Amygdala (tissue), 56 donors: ENCODE measurements at regions not wholly inside any gene's neighbourhood (a gene's known extent, or its start where the extent isn't known, plus 50 kb on each side); places are given as distances from the start of the nearest gene placed in this dataset.
"Not testable (repeated sequence)": the region's sequence is repeated elsewhere in the genome, so short reads cannot be mapped to it uniquely, and the experiment has no call there.

ENCODE experiments used
- DNase-seq, 56 donors: peaks; one replicate each; lab custom pipeline; 2025; lab: John Stamatoyannopoulos, UW

DNA sequence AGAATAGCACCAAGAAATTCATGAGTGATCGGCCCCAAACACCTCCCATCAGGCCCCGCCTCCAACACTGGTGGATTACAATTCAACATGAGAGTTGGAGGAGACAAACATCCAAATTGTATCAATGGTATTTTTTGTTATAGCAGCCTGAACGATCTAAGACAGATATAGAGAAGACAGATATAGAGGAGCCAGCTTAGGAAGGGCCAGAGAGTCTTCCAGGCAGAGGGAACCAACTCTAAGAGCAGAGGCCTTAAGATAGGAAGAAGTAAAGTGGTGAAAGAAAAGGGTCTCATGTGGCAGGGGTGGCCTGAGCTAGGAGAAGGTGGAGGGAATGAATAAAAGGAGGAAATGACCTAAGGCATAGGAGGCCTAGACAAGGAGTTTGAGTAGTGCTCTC lies 158.8 kb upstream of the TBL1XR1 start:
- DNase-seq = no peak

DNA sequence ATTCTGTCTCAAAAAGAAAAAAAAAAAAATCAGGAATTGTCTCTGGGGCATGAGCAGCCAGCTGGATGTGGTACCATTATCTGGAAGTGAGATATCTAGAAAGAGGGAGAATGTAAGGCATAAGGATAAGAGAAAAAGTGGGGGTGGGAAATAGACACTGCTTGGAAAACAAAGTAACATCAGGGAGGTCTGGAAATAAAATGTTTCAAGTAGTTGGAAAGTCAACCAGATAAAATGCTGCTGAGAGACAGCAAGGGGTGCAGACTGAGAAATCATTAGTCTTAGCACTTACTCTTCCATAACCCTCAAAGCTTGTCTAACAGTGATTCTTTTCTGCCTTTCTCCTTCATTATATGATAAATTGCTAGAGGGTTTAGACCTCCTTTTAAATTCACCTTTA lies 159.7 kb upstream of the TBL1XR1 start:
- DNase-seq = no peak

DNA sequence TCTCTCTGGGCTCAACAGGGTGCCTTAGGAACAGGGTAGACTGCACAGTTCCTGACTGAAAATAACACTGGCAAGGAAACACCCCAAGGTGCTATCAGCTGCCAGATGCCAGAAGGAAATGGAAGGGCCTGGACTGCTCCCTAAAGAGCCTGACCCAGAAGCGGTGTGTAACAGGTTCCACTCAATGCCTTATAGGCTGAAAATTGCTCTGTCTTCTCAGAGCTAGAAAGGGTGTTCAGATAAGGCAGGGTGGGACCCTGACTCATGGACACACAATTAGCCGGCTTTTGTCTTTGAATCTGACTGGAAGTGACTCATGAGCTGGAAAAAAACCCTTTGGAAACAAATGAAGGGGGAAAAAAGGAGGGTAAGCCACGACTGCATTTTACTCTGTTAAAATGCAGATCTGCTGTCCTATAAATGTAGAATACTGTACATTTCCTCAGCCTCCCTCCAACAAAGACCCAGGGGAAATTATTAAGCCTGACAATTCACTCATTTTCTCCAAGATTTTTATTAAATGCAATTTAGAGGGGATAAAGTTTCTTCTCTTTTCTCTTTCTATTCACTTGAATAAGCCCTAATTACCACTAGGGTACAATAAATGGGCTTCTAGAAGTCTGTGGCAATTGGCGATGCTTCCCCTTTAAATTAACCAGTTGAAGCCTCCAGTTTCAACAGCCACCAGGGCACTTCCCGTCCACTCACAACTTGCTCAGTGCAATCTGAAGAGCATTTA lies 160.2 kb upstream of the TBL1XR1 start:
- DNase-seq = peak in 2 of 56 donors; percentile 29 to 32

DNA sequence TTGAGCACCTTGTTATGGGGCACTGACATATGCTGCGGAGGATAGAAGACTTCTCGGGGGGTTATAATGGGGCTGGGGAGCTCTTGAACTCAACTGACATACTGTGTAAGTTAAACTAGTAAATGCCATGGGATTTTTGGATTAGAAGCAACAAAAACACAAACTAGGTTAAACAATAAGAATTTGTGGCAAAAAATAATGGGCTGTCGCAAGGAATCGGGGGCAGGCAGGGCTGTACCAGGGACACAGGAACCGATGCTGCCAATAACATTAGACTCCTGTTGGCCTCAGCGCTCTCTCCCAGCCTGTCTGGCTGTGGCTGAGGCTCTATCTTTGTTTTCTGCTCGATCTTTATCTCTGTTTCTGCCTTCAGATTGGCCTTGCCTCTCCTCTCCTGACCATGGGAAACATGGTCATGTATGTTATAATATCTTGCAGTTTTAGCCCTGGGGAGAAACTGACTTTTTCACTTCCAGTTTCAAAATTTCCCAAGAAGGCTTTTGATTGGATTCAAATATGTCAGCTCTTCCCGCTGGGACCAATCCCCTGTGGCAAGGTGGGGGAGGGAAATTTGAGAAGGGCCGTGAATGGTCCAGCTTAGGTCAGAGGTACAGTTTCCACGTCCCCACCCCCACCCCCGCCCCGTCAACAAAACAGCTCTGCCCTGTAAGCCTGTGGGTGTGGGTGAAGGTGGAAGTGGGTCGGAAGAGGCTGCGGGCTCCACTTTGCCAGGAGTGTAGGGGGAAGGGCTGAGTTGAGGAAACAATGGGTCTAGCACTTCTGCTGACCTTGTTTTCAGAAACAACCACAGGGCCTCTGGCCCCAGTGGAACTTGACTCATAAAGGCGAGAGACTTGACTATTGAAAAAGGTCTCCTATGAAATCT lies 161.1 kb upstream of the TBL1XR1 start:
- peak in 44 of 56 donors; percentile 6 to 63 (median 41) for DNase-seq

DNA sequence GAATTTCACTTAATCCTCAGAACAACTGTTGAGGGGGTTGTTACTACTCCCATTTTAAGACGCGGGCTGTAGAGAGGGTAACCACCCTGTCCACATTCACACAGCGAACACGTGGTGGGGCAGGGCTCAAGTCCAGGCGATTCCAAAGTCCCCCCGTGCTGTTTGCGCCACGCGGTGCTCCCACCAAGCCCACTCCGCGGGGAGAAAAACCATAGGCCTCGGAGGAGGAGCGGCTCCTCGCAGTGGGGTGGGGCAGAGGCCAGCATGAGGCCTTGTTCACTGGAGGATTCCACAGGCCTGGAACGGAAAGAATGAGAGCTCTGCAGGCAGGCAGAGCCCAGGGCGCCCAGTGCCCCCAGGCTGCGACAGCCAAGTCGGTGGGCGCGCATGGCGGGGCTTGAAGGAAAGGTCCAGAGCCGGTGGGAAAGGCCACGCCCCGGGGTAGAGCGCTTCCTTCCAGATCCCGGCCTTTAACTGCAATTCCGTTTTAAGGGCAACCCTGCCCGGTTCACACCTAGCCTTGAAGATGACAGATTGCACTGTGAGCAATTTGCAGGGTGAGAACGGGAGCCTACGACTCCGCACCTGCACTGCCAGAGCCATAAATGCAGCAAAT lies 161.8 kb upstream of the TBL1XR1 start:
- DNase-seq = peak in 12 of 56 donors; percentile 29 to 58 (median 48)

DNA sequence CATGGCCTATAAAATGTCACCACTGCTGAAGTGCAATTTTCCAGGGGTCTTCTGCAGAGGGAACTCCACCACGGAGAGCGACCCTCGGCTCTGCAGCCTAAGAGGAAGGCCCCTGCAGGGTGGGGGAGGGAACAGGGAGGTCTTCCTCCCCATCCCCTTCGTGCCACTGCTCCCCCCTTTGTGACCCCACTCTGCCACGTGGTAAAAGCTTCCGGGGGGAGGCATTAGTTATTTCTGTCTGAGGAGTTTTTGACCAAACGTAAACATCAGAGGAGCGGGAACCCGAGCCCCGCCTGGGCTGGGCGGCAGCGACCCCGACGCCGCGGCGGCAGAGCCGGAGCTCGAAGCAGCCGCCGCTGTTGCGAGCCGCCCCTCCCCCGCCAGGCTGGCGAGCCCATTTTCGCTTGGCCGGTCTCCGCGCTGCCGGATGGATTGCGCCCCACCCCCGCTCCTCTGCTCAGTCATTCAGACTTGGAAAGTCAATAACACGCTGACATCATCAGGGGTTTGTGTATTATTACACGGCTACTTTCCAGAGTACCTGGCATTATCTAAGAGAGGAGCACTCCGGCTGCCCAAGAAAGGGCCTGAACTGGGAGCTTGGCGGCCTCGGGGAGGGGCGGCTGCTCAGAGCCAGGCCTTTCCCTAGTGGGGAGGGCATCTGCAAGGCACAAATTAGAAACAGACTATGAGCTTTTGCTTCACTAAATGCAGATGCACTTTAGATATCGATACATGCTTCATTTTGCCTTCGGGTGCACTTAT lies 162.5 kb upstream of the TBL1XR1 start:
- DNase-seq = peak; percentile 44 to 98 (median 88)

DNA sequence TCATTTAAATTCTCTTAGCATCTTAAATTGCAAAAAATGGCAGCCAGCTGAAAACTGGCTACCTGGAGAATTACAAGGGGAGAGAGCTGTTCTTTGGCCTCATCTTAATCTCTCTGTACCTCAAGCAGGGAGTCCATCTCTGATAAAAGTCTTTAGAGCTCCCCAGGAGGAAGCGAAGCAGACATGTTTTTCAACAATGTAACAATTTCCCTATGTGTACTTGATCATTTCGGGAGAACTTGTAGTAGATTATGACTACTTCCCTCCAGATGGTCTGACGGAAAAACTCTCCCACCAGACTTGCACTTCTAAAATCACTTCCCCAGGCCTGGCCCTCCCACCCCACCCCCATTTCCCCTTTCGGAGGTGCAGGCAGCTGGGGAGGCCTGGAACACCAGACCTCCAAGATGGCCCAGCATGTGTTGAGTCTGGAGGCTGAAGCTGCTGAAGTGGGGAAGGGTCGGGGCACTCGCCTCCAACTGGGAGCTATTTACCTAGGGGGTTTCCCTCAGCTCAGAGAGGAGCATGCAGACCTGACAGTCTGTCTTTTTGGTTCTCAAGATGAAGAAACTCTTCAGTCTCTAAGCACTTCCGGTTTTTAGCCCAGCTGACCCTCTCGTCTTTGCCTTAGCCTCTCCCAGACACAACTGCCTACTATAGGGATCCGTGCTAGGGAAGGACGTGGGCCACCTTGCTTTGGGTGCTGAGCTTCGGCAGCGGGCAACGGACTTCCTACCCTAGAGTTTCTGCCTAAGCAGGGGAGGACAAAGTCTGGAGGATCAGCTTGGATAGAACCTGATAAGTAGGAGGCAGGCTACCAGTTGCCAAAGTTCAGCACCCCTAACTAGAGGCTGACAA lies 164.0 kb upstream of the TBL1XR1 start:
- DNase-seq = peak in 10 of 56 donors; percentile 5 to 35 (median 19)

DNA sequence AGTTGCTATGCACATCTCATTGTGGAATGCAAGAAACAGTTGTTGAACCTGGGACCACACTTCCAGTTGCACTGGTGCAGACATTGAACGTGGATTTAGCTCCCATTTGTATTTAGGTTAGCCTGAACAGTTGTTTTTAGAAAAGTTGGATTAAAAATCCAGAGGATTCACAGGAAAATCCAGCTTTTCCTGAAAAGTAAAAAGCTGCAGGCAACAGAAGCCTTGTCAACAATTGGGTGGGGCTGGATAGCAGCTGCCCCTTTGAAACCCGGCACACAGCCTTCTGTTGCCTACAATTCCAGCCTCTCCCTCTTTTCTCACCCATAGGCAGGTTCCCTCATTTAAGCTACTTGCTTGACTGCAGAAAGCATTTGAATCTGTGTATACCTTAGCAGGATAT lies 165.3 kb upstream of the TBL1XR1 start:
- no peak for DNase-seq

DNA sequence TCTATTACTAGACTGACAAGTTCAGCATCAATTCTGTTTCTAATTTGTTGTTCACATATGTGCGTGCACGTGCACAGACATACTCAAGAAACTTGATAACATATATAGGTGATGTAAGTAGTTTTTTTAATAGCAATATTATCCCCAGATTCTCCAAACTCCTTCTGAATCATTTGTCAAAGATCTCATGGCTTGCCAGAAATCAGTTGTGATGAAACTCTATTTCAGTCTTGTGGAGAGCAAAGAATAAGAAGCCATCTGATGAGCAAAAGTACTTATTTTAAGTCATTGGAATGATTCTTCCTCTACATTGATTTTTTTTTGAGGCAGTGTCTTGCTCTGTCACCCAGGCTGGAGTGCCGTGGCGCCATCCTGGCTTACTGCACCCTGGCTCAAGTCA lies 167.0 kb upstream of the TBL1XR1 start:
- DNase-seq = no peak

DNA sequence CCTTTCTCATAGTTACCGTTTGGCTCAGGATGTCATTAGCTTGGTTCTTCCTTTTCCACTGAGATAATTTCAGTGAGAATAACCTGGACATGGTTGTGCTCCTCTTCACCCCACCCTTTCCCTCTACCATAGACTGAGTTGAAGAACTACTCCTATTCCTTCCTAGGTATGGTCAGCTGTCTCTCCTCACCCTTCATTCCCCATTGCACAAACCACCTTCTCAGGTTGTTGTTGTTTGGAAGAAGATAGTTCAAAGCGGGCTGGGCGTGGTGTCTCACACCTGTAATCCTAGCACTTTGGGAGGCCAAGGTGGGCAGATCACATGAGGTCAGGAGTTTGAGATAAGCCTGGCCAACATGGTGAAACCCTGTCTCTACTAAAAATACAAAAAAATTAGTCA lies 168.0 kb upstream of the TBL1XR1 start:
- DNase-seq = not testable (repeated sequence)

DNA sequence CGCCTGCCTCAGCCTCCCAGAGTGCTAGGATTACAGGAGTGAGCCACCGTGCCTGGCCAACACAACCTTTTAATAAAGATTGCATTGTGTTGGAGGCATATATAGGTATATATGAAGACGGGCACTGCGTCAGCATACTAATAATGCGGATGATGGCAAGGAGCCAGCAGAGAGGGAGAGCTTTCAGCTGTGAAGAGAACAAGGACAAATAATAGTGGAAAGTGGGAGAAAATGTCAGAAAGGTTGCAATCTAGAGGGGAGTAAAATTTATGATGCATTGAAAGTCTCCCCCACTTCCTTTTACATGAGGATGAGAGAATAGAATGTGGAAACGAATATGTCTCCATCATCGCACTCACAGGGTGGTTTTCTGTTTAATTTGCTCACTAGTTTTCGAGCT lies 170.5 kb upstream of the TBL1XR1 start:
- no peak for DNase-seq

DNA sequence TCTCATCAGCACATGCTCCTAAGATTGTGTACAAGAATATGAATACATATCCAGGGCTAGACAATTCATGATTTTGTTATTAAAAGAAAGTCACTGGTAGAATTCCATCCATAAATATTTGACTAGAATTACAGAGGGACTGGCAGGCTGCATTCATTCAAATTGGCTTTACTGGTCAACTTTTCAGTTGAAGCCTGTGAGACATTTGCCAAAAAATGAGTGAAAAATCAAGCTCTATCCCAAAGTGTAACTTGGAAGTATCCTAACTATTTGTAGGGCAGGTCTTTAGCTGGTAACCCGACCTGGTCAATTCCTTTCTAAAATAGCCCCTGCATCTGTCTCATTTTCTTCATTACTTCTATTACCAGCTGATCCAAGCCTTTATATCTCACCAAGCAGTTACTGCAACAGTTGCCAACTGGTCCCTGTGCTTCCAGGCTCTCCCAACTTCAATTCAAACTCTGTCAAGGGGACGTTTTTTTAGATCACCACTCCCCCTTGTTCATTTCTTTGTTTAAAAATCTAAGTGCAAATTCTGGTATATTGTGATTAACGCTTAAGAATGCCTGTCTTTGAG lies 173.1 kb upstream of the TBL1XR1 start:
- no peak for DNase-seq

DNA sequence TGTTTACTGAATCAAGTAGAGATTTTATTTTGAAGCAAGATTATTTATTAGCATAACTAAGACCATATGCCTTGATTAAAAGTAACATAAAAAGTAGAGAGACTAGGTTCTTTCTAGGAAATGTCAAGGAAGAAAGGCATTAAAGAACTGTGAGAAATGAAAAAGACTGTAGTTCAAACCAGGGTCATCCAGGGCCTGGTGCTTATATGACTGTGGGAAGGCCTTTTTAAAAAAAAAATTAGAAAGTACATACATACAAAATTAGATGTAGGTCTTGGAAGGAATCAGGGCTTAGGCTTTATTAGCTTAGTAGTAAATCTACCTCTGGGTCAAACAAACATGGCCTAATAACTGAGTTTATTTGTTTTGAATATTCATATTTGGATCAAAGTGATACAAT lies 173.9 kb upstream of the TBL1XR1 start:
- DNase-seq = no peak

DNA sequence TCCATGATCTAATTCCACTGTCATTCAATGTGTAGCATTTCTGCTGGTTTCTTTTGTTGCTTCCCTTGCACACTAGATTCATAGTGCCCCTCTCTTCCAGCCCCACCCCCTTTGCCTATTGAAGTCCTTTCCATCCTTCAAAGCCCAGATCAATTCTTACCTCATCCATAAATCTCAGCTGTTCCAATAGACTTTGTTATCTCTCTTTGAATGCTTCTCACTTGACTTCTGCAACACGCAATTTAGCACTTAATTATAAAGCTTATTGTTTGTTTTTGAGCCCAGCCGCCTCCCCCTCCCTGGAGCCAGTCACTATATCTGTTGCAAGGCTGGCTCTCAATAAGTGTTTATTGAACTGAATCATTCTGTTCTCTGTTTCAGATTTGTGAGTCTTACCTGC lies 174.6 kb upstream of the TBL1XR1 start:
- DNase-seq = no peak

DNA sequence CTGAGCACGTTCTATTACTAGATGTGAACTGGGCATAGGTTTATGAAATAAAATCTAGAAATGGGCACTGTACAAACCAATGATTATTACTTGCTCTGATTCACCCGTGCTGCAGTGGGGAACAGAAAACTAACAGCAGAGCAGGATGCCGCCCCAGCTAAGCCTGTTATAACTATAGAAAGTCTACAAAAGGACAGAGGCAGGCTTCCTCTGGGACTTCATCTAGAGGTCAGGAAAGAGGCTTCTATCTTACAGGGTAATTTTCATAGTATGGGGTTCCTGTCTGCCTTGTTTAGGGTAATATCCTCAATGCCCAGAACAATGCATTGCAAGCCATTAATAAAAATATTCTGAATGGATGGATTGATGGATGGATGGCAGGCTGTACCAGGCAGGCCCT lies 177.0 kb upstream of the TBL1XR1 start:
- no peak for DNase-seq

DNA sequence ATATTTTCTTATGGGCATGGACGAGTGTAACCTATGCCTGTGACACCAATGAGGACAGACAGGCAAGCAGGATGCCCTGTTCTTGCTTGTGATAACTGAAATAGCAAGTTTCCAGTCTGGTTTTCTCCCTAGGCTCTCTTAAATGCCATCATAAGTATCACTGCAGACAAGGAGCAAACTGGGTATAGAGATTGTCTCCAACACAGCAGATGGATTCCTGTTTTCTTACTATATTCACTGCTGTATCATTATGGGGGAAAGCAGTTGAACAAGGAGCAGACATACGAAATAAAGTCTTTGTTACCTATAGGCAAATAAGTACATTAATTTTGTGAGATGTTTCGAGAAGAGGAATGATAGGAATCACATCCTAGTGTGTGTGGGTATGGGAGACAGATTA lies 178.0 kb upstream of the TBL1XR1 start:
- no peak for DNase-seq

DNA sequence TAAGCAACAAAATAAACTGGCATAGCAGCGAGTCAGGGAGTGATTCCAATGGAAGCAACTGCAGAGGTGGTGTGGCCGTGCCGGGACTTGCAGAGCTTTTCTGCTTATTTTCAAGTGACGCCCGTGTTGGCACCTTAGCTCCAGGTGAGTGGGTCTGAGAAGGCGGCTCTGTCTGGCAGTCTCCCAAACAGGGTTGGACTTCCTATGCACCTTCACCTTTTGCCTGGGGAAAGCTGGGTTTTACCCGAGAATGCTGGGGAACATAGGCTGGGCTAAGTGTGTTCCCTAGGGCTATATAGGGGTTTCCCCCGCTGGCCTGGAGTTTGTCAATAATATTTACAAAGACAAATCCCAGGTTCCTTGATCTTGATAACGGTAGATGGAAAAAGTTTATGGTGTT lies 179.9 kb upstream of the TBL1XR1 start:
- no peak for DNase-seq

DNA sequence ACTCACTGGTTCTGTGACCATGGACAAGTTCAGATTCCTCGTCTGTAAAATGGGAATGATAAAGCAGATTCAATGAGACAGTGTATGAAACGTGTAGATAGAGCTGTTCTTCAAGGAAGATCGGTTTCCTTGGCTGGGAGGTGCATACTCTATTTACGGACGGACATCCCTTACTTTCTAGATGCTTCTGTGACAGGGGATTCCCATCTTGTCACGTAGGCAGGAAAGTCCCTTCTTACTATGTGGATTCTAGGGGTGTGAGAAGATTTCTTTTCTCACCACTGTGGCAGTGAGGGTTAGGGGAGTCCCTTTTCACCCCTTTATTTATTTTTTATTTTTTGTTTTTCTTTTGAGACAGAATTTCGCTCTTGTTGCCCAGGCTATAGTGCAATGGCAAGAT lies 180.9 kb upstream of the TBL1XR1 start:
- DNase-seq = no peak

DNA sequence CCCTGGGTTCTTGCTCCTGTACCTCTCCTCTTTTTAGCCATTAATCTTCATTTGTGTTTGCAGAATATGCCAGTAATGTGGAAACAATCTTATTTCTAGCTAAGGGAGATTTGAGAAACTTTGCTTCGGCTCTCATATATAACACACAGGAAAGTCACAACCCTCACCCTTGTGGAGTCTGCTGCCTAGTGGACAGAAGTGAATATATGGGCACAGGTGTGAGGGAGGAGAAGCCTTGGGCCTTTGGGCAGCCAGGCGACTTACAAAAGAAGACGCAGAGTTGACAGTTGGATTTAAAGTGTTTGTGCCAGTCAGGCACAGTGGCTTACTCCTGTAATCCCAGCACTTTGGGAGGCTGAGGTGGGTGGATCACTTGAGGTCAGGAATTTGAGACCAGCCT lies 181.8 kb upstream of the TBL1XR1 start:
- DNase-seq = no peak
